ENCODE measurements at regions not wholly inside any gene's neighbourhood (a gene's known extent, or its start where the extent isn't known, plus 50 kb on each side); places are given as distances from the start of the nearest gene placed in this dataset.

DNA sequence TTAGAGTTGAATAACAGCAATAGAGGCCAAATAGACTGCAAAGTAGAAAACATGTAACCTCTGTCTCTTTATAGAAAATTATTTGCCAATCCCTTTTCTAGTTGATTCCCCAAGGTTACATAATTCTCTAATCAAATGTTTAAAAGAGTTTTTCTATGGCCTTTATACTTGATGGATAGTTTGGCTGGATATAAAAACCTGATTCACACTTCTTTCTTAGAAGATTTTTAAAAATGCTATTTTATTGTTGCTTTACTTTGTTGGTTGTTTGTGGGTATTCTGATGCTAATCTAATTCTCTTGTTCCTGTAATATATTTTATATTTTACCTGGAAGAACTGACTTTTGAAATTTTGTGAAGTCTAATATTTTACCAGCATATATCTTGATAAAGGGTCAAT, 331.1 kb upstream of the MTPN start:
- DNase-seq (ENCODE audit: low spot score) = no peak
- no peak overlapping the region for H3K9ac ChIP-seq (ENCODE audit: low read depth in 1 of 2, low read length in 2 of 2)
- no peak overlapping the region for H3K4me3 ChIP-seq (ENCODE audit: low read depth in 1 of 3, low read length in 3 of 3)
- peaks cover 0 to 4% (median 0%) of the 10 kb centered on the region in 4 donors for H3K9me3 ChIP-seq (ENCODE audit: control insufficient read depth in 4 of 4, low read length in 3 of 4)
- H3K27me3 ChIP-seq (ENCODE audit: control insufficient read depth in 4 of 4, insufficient read depth in 4 of 4, low read length in 3 of 4) = no peaks in the 10 kb centered on the region
- H3K36me3 ChIP-seq (ENCODE audit: control insufficient read depth in 4 of 4, insufficient read depth in 3 of 4, low read depth in 1 of 4, low read length in 3 of 4) = no peaks in the 10 kb centered on the region
- H3K4me1 ChIP-seq (ENCODE audit: control insufficient read depth in 4 of 4, insufficient read depth in 4 of 4, low read length in 3 of 4) = no peaks in the 10 kb centered on the region
- H3K27ac ChIP-seq (ENCODE audit: low read depth in 1 of 2, low read length in 2 of 2) = no peak overlapping the region
- TF ChIP-seq ZBTB33 (IDR thresholded peaks at IDR 0.05) = no peak

- H3K9ac ChIP-seq (ENCODE audit: low read depth in 1 of 2, low read length in 2 of 2) = no peak overlapping the region
- no peak for DNase-seq (ENCODE audit: low spot score)
- 82% methylated on average over 2 of the region's 2 CpGs for whole genome bisulfite sequencing
- no peak for TF ChIP-seq FOXA1 (IDR thresholded peaks at IDR 0.05)
- TF ChIP-seq RXRA (IDR thresholded peaks at IDR 0.05) = peak in 1 of 2 donors; percentile 6
- no peaks in the 10 kb centered on the region for H3K4me1 ChIP-seq (ENCODE audit: control insufficient read depth in 4 of 4, insufficient read depth in 4 of 4, low read length in 3 of 4)
- H3K36me3 ChIP-seq (ENCODE audit: control insufficient read depth in 4 of 4, insufficient read depth in 3 of 4, low read depth in 1 of 4, low read length in 3 of 4) = no peaks in the 10 kb centered on the region
- H3K27ac ChIP-seq (ENCODE audit: low read depth in 1 of 2, low read length in 2 of 2) = no peak overlapping the region
- no peak overlapping the region for H3K4me3 ChIP-seq (ENCODE audit: low read depth in 1 of 3, low read length in 3 of 3)
- no peaks in the 10 kb centered on the region for H3K27me3 ChIP-seq (ENCODE audit: control insufficient read depth in 4 of 4, insufficient read depth in 4 of 4, low read length in 3 of 4)
- H3K9me3 ChIP-seq (ENCODE audit: control insufficient read depth in 4 of 4, low read length in 3 of 4) = no peaks in the 10 kb centered on the region
Measured at GRCh38 chr7:136303162-136303561, 326.0 kb upstream of the MTPN start.

DNA sequence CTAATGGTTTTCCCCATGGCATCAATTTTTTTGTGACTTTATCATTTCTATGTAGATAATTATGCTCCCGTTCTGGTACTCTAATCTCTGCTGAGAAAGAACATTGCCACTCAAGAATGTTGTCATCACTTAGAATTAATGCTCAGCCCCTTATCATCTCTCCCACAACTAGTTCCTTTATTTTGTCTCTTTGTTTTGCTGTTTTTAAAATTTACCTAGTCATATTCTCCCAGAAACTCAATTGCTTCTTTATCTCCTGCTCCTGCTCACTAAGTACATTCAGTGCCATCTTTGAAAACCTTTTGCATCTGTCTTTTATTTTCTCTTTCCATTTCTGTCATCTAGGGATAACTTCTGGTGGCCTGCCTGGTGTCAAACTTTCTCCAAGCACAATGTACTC, 324.9 kb upstream of the MTPN start:
- H3K4me3 ChIP-seq (ENCODE audit: low read depth in 1 of 3, low read length in 3 of 3) = no peak overlapping the region
- no peaks in the 10 kb centered on the region for H3K36me3 ChIP-seq (ENCODE audit: control insufficient read depth in 4 of 4, insufficient read depth in 3 of 4, low read depth in 1 of 4, low read length in 3 of 4)
- H3K27me3 ChIP-seq (ENCODE audit: control insufficient read depth in 4 of 4, insufficient read depth in 4 of 4, low read length in 3 of 4) = no peaks in the 10 kb centered on the region
- no peak overlapping the region for H3K9ac ChIP-seq (ENCODE audit: low read depth in 1 of 2, low read length in 2 of 2)
- DNase-seq (ENCODE audit: low spot score) = no peak
- no peak overlapping the region for H3K27ac ChIP-seq (ENCODE audit: low read depth in 1 of 2, low read length in 2 of 2)
- 77% methylated on average over 1 of the region's 1 CpG for WGBS
- H3K4me1 ChIP-seq (ENCODE audit: control insufficient read depth in 4 of 4, insufficient read depth in 4 of 4, low read length in 3 of 4) = no peaks in the 10 kb centered on the region
- no peaks in the 10 kb centered on the region for H3K9me3 ChIP-seq (ENCODE audit: control insufficient read depth in 4 of 4, low read length in 3 of 4)
- TF ChIP-seq EGR1 (IDR thresholded peaks at IDR 0.05; ENCODE audit: low read depth in 2 of 2) (no peak), HNF4A (conservative IDR thresholded peaks at IDR 0.05) (no peak), TAF1 (conservative IDR thresholded peaks at IDR 0.05) (no peak), JUND (IDR thresholded peaks at IDR 0.05) (no peak), FOXA1 (IDR thresholded peaks at IDR 0.05) (no peak), GABPA (IDR thresholded peaks at IDR 0.05 in 1 of 2, conservative IDR thresholded peaks at IDR 0.05 in 1 of 2) (no peak), SP1 (IDR thresholded peaks at IDR 0.05) (no peak), YY1 (IDR thresholded peaks at IDR 0.05) (no peak), RAD21 (IDR thresholded peaks at IDR 0.05) (no peak)
- TF ChIP-seq, protein P1, sequence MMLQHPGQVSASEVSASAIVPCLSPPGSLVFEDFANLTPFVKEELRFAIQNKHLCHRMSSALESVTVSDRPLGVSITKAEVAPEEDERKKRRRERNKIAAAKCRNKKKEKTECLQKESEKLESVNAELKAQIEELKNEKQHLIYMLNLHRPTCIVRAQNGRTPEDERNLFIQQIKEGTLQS (IDR thresholded peaks at IDR 0.05) = no peak
- TF ChIP-seq, protein P2, sequence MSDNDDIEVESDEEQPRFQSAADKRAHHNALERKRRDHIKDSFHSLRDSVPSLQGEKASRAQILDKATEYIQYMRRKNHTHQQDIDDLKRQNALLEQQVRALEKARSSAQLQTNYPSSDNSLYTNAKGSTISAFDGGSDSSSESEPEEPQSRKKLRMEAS (IDR thresholded peaks at IDR 0.05) = no peak
- TF ChIP-seq, protein P3, sequence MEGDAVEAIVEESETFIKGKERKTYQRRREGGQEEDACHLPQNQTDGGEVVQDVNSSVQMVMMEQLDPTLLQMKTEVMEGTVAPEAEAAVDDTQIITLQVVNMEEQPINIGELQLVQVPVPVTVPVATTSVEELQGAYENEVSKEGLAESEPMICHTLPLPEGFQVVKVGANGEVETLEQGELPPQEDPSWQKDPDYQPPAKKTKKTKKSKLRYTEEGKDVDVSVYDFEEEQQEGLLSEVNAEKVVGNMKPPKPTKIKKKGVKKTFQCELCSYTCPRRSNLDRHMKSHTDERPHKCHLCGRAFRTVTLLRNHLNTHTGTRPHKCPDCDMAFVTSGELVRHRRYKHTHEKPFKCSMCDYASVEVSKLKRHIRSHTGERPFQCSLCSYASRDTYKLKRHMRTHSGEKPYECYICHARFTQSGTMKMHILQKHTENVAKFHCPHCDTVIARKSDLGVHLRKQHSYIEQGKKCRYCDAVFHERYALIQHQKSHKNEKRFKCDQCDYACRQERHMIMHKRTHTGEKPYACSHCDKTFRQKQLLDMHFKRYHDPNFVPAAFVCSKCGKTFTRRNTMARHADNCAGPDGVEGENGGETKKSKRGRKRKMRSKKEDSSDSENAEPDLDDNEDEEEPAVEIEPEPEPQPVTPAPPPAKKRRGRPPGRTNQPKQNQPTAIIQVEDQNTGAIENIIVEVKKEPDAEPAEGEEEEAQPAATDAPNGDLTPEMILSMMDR (IDR thresholded peaks at IDR 0.05; ENCODE audit: low read depth, low read length, missing input control) = no peak

Measured in liver (tissue), 8 donors.